ENCODE measurements at regions not wholly inside any gene's neighbourhood (a gene's known extent, or its start where the extent isn't known, plus 50 kb on each side); places are given as distances from the start of the nearest gene placed in this dataset.

GRCh38 chr18:64956465-64956864 is 794.3 kb upstream of the CDH7 start:
- H3K36me3 ChIP-seq: no peaks in the 10 kb centered on the region
- no peaks in the 10 kb centered on the region for H3K4me1 ChIP-seq
- no peaks in the 10 kb centered on the region for H3K9me3 ChIP-seq (replicated peaks)
- H3K27ac ChIP-seq: no peak overlapping the region
- H3K4me3 ChIP-seq: no peak overlapping the region
- H3K27me3 ChIP-seq: no peaks in the 10 kb centered on the region
- no peak for DNase-seq

- DNase-seq: no peak
- no peaks in the 10 kb centered on the region for H3K36me3 ChIP-seq
- no peaks in the 10 kb centered on the region for H3K27me3 ChIP-seq
- H3K4me3 ChIP-seq: no peak overlapping the region
- no peaks in the 10 kb centered on the region for H3K9me3 ChIP-seq (replicated peaks)
- H3K4me1 ChIP-seq: no peaks in the 10 kb centered on the region
- no peak overlapping the region for H3K27ac ChIP-seq
Observed at GRCh38 chr18:64949885-64950284, 800.9 kb upstream of the CDH7 start.

GRCh38 chr18:64936671-64937070 is 787.8 kb upstream of the LINC00305 start:
- Histone ChIP-seq H3K9me3 (replicated peaks) (no peaks in the 10 kb centered on the region), H3K4me3 (no peak overlapping the region), H3K4me1 (no peaks in the 10 kb centered on the region), H3K27me3 (no peaks in the 10 kb centered on the region), H3K36me3 (no peaks in the 10 kb centered on the region), H3K27ac (no peak overlapping the region)
- DNase-seq: no peak

- Histone ChIP-seq H3K27me3 (no peaks in the 10 kb centered on the region), H3K9me3 (replicated peaks) (no peaks in the 10 kb centered on the region), H3K4me1 (no peaks in the 10 kb centered on the region), H3K36me3 (no peaks in the 10 kb centered on the region), H3K27ac (no peak overlapping the region), H3K4me3 (no peak overlapping the region)
- DNase-seq: no peak
Observed at GRCh38 chr18:64929036-64929435, 780.1 kb upstream of the LINC00305 start.

GRCh38 chr18:64919971-64920570 is 771.2 kb upstream of the LINC00305 start:
- Histone ChIP-seq H3K27ac (no peak overlapping the region), H3K4me1 (no peaks in the 10 kb centered on the region), H3K36me3 (no peaks in the 10 kb centered on the region), H3K9me3 (replicated peaks) (no peaks in the 10 kb centered on the region), H3K27me3 (no peaks in the 10 kb centered on the region), H3K4me3 (no peak overlapping the region)
- DNase-seq: no peak

GRCh38 chr18:64918851-64919250 is 770.0 kb upstream of the LINC00305 start:
- DNase-seq: no peak
- no peak overlapping the region for H3K27ac ChIP-seq
- no peaks in the 10 kb centered on the region for H3K4me1 ChIP-seq
- H3K36me3 ChIP-seq: no peaks in the 10 kb centered on the region
- no peaks in the 10 kb centered on the region for H3K27me3 ChIP-seq
- no peaks in the 10 kb centered on the region for H3K9me3 ChIP-seq (replicated peaks)
- H3K4me3 ChIP-seq: no peak overlapping the region

GRCh38 chr18:64893349-64893748 is 744.5 kb upstream of the LINC00305 start:
- H3K4me1 ChIP-seq: no peaks in the 10 kb centered on the region
- DNase-seq: no peak
- H3K27ac ChIP-seq: no peak overlapping the region
- H3K4me3 ChIP-seq: no peak overlapping the region
- no peaks in the 10 kb centered on the region for H3K36me3 ChIP-seq
- no peaks in the 10 kb centered on the region for H3K9me3 ChIP-seq (replicated peaks)
- H3K27me3 ChIP-seq: no peaks in the 10 kb centered on the region

- Histone ChIP-seq H3K27ac (no peak overlapping the region), H3K9me3 (replicated peaks) (no peaks in the 10 kb centered on the region), H3K4me1 (no peaks in the 10 kb centered on the region), H3K4me3 (no peak overlapping the region), H3K27me3 (no peaks in the 10 kb centered on the region), H3K36me3 (no peaks in the 10 kb centered on the region)
- no peak for DNase-seq
Observed at GRCh38 chr18:64888956-64889355, 740.1 kb upstream of the LINC00305 start.

- Histone ChIP-seq H3K9me3 (replicated peaks) (no peaks in the 10 kb centered on the region), H3K4me1 (no peaks in the 10 kb centered on the region), H3K27me3 (no peaks in the 10 kb centered on the region), H3K27ac (no peak overlapping the region), H3K4me3 (no peak overlapping the region), H3K36me3 (no peaks in the 10 kb centered on the region)
- DNase-seq: no peak
Observed at GRCh38 chr18:64886995-64887394, 738.1 kb upstream of the LINC00305 start.

- no peak for DNase-seq
- H3K9me3 ChIP-seq (replicated peaks): no peaks in the 10 kb centered on the region
- no peaks in the 10 kb centered on the region for H3K36me3 ChIP-seq
- H3K27me3 ChIP-seq: no peaks in the 10 kb centered on the region
- H3K4me1 ChIP-seq: no peaks in the 10 kb centered on the region
- H3K4me3 ChIP-seq: no peak overlapping the region
- no peak overlapping the region for H3K27ac ChIP-seq
Observed at GRCh38 chr18:64882896-64883295, 734.0 kb upstream of the LINC00305 start.

GRCh38 chr18:64876833-64877232 is 727.9 kb upstream of the LINC00305 start:
- H3K27me3 ChIP-seq: no peaks in the 10 kb centered on the region
- no peaks in the 10 kb centered on the region for H3K36me3 ChIP-seq
- no peak overlapping the region for H3K27ac ChIP-seq
- no peaks in the 10 kb centered on the region for H3K4me1 ChIP-seq
- DNase-seq: no peak
- no peak overlapping the region for H3K4me3 ChIP-seq
- H3K9me3 ChIP-seq (replicated peaks): no peaks in the 10 kb centered on the region

GRCh38 chr18:64872710-64873458 is 724.0 kb upstream of the LINC00305 start:
- no peaks in the 10 kb centered on the region for H3K36me3 ChIP-seq
- DNase-seq: peak; percentile 7 to 55
- no peaks in the 10 kb centered on the region for H3K27me3 ChIP-seq
- H3K4me1 ChIP-seq: no peaks in the 10 kb centered on the region
- H3K27ac ChIP-seq: no peak overlapping the region
- no peak overlapping the region for H3K4me3 ChIP-seq
- no peaks in the 10 kb centered on the region for H3K9me3 ChIP-seq (replicated peaks)

- H3K27me3 ChIP-seq: no peaks in the 10 kb centered on the region
- H3K9me3 ChIP-seq (replicated peaks): no peaks in the 10 kb centered on the region
- H3K4me3 ChIP-seq: no peak overlapping the region
- no peak overlapping the region for H3K27ac ChIP-seq
- no peak for DNase-seq
- no peaks in the 10 kb centered on the region for H3K4me1 ChIP-seq
- no peaks in the 10 kb centered on the region for H3K36me3 ChIP-seq
Observed at GRCh38 chr18:64854112-64854511, 705.2 kb upstream of the LINC00305 start.

- no peaks in the 10 kb centered on the region for H3K27me3 ChIP-seq
- no peaks in the 10 kb centered on the region for H3K9me3 ChIP-seq (replicated peaks)
- DNase-seq: no peak
- no peak overlapping the region for H3K27ac ChIP-seq
- no peaks in the 10 kb centered on the region for H3K4me1 ChIP-seq
- H3K36me3 ChIP-seq: no peaks in the 10 kb centered on the region
- H3K4me3 ChIP-seq: no peak overlapping the region
Observed at GRCh38 chr18:64852281-64852680, 703.4 kb upstream of the LINC00305 start.

GRCh38 chr18:64851726-64852125 is 702.8 kb upstream of the LINC00305 start:
- Histone ChIP-seq H3K36me3 (no peaks in the 10 kb centered on the region), H3K9me3 (replicated peaks) (no peaks in the 10 kb centered on the region), H3K27me3 (no peaks in the 10 kb centered on the region), H3K4me3 (no peak overlapping the region), H3K4me1 (no peaks in the 10 kb centered on the region), H3K27ac (no peak overlapping the region)
- DNase-seq: no peak

- no peak overlapping the region for H3K4me3 ChIP-seq
- H3K9me3 ChIP-seq (replicated peaks): no peaks in the 10 kb centered on the region
- H3K27me3 ChIP-seq: no peaks in the 10 kb centered on the region
- no peaks in the 10 kb centered on the region for H3K4me1 ChIP-seq
- no peak overlapping the region for H3K27ac ChIP-seq
- H3K36me3 ChIP-seq: no peaks in the 10 kb centered on the region
- DNase-seq: no peak
Observed at GRCh38 chr18:64850791-64851190, 701.9 kb upstream of the LINC00305 start.

All from SJCRH30 (cell line).